HG02981 (cell line): ENCODE measurements at regions not wholly inside any gene's neighbourhood (a gene's known extent, or its start where the extent isn't known, plus 50 kb on each side); places are given as distances from the start of the nearest gene placed in this dataset.

ENCODE experiments used
- ATAC-seq: cut with Tn5 transposase; IDR thresholded peaks from one replicate; pipeline ENCODE4 v1.9.1; 2021; ENCODE audit warnings: mild to moderate bottlenecking, moderate library complexity; ENCODE audit not compliant: unreplicated experiment

DNA sequence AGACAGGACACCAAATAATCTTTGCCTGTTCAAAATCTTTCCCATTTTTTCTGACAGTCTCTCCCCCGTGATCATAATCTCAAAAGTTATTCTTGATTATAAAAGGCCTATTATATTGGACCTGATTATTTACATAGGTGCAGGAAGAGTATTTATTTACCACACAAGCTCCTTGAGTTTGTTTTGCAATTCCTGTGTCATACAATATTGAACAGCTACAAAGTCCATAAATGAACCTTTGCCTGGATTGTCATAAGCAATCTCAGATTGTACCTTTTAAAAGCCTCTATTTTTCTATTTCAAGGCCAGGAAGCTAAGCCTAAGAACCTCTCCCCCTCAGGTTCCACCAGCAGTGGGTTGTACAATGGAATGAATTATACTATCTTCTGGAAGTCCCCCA, 183.9 kb upstream of the MEOX2 start:
- ATAC-seq: no peak

DNA sequence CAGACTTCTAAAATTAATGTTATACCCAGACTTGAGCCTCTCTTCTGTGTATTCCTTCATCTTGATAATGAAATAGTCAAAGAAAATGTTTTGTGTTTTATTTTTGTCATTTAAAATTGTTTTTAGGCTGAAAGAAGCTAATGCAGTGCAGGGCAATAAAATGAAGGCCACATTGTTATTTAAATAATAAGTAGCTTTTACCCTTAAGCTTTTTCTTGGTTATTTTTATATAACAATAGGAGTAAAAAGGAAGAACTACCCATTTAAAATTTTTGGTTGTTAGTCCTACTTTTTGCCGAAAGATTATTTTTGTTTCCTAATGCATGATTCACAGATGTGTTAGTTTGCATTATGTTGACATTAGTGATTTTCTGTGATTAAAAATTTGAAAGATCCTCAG, 181.0 kb upstream of the MEOX2 start:
- no peak for ATAC-seq

DNA sequence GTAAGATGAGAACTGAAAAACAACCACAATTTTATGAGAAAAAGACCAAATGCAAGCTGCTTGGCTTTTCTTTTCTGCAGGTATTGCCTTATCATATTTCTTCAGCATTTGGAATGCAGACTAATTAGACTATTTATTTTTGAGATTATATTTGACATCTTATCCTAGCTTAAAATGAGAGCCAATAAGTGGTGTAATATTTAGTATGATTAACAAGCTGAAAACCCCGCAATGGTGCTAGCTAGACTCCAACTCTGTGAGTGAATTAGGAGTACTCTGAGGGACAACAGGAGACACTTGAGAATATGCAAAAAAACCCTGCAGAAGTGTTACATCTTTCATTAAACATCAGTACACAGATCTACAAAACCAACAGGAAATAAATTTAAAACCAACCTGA, 180.3 kb upstream of the MEOX2 start:
- no peak for ATAC-seq

DNA sequence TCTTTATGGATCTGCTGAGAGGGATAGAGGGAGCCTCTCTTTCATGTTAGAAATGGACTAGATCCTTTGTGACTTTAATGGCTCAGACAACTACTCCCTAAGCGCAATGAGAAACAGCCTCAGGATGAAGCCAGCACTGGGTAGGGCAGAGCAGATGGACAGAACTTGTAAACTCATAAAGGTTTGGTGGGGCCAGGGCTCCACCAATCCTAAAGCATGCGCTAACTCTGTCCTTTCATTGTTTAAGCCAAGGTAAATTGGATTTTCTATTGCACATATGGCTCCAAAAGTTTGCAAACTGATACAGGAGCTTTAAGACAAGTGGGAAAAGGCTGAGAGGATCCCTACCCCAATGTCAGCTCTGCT, 178.1 kb upstream of the MEOX2 start:
- ATAC-seq: no peak

DNA sequence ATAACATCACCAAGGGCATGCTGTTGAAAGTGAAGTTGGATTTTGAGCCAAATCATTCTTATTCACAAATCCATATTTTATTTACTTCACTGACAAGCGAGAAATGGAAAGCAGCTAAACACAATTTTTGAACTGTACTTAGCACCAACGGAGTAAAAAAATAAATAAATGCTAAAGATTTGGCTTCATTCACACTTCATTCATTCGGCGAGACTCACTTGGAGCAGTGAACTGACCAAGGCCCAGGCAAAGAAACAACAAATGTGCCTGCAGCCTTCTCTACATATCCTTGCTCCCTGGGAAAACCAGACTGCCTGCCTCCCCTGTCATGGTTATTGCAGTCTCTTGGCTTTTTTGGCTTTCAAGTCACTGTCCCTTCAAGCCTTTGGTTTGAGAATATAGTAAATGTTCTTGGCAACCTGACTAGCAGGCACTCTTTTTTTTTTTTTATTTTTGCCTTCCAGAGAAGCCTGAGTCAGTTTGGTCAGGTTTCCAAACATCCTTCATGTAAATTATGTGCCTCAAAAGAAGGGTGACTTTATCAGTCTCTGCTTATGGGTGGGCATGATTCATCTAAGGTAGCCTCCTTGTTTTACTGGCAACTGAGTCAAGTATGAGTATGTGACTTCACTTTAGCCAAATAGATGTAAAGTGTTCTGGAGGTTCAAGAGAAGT, 177.6 kb upstream of the MEOX2 start:
- no peak for ATAC-seq

DNA sequence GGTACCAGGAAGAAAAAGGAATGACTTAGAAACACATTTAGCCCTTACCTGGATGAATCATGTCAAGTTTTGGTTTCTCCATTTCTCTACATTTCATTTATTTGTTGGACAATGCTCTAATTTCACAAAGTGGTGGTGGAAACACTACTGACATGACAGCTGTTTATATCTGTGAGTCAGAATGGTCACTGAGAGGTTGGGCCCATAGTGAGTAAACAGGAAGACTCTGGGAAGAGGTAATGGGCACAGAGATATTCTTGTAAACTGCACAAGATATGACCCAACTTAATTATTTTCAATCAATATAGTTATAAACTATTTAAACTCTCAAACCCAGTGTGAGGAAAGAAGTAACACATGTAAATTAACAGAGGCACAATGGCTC, 176.3 kb upstream of the MEOX2 start:
- no peak for ATAC-seq

DNA sequence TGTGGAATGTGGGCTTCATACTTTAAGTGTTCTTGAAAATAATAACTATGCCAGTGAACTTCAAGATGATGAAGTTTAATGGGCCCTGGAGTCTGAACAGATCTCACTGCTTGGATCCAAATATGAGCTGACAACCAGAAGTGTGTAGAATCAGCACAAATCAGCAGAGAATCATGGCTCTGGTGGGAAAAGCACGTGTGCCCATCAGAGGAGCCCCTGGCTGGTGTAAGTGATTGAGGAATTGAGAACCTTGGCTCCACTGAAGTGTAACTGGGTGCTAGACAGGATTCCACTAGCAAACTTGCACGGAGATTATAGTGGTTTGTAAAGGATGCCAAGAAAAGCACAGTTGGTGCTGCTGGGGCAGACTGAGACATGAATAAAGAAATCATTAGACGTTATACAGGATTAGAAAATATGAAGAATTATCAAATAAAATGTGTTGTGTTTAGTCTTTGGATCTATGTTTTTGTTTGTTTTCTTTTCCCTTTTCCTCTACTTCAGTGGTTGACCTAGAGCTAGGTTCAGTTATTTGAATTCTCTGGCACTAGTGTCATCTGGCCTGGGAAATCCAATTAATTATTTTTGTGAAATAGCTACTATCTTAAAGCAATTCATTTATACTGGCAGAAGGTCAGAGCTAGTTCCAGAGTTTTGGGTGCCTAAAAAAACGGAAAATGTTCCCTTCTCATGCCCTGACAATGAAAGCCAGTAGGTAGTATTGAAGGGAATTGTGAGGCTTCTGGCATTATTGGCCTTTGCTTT, 175.7 kb upstream of the MEOX2 start:
- no peak for ATAC-seq

DNA sequence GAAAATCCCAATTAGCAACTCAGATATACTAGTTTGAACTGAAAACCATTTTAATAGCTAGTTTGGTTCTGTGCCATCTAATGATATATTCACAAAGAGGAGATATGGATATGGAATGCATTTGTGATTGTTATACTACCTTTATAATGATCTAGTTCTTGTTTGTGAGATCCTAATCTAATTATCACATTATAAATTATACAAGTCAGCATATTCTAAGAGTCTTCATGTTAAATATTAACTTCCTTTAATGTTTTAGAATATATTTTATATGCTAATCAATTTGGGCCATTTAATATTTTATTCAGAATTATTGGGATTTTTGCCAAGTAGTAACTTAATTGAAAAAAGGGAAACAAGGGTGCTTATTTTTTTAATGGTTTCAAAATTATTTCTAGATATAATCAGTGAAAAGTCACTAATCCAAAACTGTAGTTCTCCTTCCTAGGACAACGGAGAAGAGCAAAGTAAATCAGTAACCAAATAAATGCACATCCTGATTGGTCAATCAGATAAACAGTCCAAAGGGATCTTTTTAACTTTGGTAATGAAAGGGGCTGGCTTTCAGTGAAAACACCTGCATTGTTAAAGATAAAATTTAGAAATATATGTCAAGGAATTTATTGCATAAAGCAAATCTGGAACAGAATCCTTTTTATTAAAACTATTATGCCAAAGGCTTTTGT, 173.9 kb upstream of the MEOX2 start:
- ATAC-seq: no peak

DNA sequence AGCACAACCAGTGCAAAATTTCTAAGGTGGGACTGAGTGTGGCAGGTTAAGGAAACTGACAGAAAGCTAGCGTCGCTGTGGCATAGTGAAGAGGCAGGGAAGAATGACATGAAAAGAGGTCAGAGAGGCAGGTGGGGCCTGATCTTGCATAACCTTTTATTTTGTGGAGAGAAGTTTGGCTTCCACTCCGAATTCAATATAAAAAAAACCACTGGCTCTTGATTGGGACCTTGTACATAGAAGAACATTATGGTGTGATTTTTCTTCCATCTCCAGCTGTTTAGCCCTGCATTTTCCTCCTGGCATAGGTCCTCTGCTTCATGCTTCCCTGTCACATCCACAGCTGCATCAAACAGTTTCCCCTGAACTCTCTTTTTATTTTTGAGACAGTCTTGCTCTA, 170.5 kb upstream of the MEOX2 start:
- ATAC-seq: no peak

DNA sequence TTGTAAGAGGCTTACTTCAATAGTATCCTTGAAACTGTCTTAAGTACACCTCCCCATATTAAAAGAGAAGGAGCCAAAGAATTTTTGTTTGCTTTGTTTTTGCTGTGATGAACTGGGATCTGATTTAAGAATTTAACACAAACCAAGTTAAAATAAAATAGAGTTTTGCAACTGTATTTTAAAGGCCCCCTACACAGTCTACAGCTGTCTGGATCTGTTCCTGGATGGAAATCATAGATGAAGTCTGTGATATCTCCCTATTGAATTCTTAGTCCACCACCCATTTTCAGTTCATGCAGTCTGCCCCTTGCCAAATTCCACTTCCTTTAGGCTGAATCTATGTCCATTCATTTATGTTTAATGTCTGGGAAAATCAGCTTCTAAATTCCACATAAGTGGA, 169.8 kb upstream of the MEOX2 start:
- ATAC-seq: no peak

DNA sequence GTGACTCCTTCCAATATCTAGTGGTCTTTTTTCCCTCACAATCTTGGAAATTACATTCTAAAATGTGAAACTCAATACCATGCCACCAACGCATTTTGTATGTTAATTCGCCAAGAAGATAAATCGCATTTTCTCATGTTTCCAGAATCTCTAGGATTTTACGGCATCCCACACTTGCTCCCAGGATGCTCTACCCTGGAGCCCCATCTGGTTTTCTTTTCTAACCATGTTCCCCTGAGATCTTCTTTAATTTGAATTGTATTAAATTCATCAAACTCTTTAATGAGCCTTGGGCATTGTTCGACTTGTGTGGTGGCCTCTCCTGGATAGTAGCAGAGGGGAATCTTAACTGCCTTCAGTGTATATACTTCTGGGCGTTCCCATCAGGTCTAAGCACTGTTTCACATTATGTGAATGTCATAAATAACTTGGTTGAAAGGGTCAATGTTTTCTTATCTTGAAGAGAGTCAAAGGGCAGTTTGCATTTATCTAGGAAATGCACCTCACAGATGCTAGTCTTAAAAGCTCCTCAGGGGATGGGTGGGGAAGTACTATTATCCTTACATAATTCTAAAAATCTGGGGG, 169.1 kb upstream of the MEOX2 start:
- no peak for ATAC-seq

DNA sequence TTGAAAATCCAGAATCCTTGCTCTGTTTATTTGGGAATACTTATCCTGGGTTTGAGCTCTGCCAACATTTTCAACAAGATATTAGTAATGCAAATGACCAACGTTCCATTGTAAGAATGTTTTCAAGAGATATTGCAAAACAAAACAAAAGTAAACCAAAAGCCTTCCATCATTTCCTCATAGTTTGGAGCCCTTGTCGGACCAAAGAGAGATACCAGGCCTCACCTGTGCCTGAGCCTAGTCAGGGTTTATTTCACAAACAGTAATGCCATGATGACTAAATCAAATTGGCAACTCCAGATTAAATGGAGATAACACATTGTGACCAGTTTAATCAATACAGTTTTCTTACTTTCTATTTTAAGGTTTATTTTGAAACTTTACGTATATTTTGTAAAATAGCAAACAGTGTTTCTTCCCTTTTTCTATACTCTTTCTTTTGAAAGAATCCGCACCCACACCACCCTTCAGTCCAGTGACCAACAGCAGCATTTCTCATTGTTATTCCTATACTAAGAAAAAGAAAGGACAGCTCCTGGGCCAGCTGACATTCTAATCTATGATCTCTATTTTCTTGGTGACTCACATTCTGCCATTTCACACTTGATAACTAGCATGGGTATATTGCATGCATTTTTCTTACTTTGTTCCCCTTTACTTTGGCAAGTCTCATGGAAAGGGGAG, 168.5 kb upstream of the MEOX2 start:
- ATAC-seq: no peak

DNA sequence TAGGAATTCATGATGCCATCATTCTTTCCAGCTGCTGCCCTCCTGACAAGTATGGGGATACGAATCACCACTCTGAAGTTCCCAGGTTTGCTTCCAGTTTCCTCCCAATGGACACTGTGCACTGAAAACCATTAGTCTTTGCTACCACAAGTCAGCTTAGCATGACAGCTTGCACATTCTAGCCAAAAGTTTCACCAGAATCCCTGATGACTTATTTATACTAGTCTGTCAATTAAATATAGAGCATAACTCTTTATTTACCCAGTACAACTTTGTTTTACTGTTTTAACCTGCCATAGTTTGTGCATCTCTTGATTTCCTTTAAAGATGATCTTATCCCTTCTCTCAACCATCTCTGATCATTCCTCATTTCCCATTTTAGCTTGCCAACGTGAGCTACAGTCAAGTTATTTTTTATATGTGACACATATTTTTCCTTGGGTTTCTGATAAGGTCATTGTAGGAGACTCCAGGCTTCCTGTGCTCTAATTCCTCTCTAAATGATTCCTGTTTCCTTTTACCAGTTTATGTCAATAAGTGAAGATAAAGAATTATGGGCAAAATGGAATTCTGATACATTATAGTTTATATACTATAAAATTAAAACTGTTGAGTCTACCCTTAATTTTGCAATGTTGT, 167.5 kb upstream of the MEOX2 start:
- ATAC-seq: no peak

DNA sequence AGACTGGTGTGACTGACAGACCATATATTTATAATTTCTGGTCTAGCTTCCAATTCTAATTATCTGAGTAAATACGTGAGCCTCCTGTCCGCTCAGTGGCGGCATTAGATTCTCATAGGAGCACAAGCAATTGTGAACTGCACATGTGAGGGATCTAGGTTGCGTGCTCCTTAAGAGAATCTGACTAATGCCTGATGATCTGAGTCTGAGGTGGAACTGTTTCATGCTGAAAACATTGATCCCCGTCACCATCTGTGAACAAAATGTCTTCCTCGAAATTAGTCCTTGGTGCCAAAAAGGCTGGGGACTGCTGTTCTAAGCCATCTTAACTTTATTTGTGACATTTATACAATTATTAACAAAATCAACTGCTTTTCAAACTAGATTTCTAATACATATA, 164.7 kb upstream of the MEOX2 start:
- no peak for ATAC-seq

DNA sequence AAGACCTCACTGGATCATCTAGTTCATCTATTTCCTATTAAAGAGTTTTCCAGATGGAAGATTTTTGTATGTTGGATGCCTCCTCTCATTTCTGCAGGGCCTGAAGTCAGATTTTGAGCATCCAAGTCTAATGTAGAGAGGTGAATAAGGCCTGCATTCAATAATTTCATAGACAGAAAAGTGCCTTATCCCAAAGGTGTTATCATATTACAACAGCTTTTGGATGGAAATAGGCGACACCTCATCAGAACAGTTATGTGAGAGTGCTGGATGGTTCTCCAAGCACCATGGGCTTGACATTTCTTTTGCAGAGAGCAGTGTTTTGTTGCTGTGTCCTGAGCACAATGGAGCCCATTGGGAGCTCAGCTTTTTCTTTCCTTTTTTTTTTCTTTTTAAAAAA, 162.4 kb upstream of the MEOX2 start:
- no peak for ATAC-seq

DNA sequence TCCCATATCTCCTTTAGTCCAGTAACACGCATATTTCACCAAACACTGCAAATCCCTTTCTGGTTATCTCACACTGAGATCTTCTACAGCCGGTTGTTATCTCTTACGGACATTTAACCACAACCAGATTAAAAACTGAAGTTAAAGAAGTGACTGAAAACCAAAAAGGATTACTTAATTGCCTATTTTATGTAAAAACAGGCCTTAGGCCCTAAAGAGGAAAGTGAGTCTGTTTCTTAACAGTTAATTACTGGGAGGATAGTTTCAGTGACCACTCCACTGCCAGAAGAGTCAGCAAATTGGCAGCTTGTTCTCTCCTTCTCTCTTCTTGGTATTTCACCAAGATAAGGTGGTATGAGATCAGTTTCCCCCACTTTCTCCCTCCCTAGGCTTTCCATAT, 161.9 kb upstream of the MEOX2 start:
- no peak for ATAC-seq

DNA sequence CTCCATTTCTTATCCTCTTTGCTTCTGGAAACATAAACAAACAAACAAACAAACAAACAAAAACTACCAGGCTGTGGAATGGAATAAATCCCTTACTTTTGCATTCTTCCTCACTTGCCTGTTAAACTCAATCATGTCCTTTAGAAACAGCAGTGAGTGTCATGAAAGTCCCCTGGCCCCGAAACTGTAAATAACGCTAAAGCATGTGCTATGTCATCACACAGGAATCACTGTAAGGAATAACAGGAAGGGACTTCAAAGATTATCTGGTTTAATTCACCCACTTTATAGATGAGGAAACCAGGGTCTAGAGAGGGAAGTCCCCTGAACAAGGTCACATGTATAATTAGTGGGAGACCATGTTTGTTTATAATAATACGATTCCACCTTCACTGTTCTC, 159.4 kb upstream of the MEOX2 start:
- no peak for ATAC-seq

DNA sequence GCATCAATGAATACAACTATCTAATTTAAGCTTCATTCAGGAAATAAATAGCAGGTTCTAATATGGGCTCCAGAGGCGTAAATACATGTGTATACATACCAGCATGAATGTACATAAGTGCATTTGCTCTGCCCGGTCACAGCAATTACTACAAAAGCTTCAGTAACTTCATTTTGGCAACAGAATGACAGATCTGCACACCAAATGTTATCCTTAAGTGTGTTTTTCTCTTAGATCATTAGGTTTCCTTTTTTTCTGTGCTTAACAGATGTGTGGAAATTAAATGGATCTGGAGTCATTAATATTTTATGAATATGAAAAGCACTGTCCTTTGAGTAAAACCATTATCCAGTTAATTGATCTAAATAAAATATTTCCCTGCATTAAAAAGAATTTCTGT, 159.0 kb upstream of the MEOX2 start:
- ATAC-seq: no peak

DNA sequence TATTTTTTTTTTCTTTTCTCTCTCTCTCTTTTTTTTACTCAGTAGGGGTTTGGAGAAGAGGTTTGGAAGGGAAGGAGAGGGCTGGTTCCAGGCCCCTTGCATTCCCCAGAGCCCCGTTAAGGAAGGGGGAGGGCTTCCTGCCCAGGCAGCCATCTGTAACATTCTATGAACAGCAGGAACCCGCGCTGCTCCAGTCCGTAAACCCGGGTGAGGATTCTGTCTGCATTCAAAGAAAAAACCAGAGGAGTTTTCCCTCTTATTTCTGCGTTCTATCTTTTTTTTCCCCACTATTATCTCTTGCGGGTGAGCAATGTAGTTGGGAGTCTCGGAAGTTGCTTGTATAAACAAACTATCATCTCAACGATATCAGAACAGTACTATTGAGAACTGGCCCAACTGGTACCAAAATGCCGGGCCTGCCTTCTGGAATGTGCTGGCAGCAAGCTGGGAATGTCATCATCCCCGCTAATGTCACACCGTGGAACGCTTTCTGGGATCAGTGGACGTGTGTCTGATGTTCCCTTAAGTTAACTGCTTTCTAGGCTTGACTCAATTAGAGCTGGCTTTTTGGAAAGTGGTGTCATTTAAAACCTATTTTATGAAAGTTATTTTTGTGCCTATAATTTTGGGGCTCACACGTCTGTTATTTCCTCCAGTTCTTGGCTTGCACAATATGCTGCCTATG, 153.1 kb upstream of the MEOX2 start:
- no peak for ATAC-seq

DNA sequence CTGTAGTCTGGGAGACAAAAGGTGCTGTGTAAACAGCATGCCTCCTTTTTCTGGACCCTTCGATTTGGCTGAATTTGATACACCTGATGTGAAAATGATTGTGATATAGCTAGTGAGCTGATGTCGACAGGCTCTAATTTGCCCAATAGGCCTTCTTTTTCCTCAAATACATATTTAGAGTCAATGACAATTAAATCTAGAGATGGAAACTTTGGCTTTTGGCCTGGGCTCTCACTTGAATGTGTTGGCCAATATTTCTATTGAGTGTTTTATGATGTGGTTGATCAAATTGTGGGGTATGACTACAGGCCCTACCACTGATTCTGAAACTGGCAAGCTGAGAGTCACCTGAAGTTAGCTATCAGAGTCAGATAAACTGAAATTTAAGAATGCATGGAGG, 151.8 kb upstream of the MEOX2 start:
- no peak for ATAC-seq
